GM18858 (cell line): ENCODE measurements at regions not wholly inside any gene's neighbourhood (a gene's known extent, or its start where the extent isn't known, plus 50 kb on each side); places are given as distances from the start of the nearest gene placed in this dataset.
"Not testable (repeated sequence)": the region's sequence is repeated elsewhere in the genome, so short reads cannot be mapped to it uniquely, and the experiment has no call there.

ENCODE experiments used
- ATAC-seq: cut with Tn5 transposase; IDR thresholded peaks from one replicate; pipeline ENCODE4 v1.9.1; 2021; ENCODE audit not compliant: unreplicated experiment

DNA sequence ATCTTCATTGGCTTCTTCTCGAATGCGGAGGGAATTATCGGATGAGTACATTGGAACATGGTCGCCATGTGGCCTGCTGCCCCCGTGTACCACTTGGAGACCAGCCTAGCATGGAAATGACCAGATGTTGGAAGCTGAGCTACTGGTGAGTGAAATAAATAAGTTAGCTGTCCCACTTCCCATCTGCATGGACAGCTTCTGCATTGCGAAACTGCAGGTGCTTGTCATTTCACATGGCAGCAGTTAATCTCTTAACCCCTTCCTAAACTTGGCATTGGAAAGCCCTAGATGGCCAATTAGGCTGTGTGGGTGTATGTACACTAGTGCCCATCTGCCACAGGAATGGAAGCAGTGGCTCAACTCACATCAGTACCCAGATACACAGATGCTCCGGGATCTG is 246.6 kb upstream of the IL12B start:
- ATAC-seq = no peak

DNA sequence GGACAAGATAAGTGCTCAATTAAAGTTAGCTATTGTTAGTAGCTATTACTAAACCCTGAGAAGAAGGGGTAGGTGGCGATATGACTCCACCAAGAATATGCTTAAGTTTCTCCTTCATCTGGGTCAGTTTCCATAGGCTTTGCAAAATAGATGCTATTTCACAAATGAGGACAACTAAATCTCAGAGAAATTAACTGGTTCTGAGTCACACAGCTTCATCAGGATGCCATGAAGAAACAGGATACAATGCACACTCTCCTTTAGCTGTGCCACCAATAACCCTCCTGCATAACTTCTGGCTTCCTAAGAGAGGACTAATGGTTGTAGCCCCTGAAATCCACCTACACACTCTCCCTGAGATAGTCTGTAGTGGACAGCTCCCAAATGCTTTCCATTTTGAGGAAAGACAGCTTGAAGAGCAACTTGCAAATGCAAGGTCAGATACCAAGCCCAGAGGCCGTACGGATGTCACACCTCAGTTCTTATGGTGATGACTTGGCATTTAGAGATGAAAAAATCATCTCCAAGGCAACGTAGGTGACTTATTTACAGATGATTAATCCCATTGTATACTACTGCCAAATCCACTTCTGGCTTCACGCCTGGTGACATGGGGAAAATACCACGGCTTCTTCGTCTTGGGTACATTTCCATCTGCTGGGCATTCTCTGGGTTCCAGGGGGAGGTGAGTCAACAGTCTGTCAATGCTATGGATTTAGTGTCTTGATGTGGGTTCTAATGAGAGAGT is 251.4 kb upstream of the IL12B start:
- ATAC-seq = no peak

DNA sequence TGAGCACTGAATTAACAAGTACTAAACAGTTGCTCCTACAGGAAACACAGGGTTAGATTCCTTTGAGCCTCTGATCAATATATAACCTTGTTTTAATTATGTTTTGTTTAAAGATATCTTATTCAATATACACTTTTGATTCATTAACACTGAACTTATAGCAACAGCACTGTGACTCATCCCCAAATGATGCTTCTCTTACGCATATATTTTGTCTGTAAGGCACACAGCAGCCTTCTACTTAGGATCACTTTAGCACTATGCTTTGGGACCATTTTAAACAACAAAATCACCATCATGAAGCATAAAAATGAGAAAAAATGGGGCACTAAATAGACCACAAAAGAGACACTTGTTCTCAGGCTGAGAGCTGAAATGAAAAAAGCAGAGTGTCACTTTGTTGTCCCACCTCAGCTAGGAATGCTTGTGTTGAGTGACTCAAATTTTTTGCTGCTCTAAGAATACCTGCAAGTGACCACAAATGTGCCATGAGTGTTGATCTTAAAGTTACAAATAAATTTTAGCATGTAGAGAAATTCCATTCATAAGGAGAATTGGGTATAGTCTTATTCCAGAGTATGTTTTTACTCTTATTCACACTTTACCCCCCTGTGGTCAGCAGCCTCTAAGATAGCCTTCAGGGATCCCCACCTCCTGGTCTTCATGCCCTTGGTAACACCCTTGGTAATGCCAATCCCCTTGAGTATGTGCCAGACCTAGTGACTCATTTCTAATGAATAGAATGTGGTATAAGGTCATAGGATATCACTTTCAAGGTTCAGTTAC is 252.7 kb upstream of the IL12B start:
- no peak for ATAC-seq

DNA sequence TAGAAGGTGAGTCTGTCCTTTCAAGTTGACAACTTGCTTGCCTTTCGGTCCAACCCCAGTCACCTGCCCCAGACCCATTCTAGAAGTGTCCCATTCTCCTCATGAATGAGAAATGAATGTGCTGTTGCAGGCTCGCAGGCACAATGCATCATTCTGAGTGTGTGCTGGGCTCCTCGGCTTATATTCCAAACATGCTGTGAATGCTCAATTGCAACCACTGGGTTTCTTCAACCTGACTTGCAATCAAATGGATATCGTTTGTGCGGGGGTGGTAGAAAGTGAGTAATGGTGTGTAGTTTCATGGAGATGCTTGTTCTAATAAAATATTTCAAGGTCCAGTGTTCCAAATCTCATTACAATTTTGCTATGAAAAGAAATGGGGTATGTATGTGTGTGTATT is 256.6 kb upstream of the IL12B start:
- ATAC-seq = no peak

DNA sequence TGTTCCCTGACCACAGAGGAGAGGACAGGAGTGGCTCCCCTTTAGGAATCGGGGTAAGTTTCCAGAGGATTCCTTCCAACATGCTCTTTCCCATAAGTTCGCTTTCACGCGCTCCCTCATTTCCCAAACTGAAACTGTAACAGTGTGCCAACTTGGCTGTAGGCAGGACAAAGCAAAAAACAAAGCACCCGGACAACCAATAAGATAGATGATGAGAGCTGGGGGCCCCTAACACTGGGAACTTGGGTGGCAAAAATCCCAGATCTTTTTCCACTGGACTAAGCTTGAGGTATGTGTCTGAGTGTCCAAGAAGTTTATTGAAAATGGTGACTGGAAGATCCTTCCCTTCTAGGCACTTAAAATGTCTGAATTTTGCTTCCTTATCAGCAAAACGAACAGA is 258.7 kb upstream of the IL12B start:
- no peak for ATAC-seq

DNA sequence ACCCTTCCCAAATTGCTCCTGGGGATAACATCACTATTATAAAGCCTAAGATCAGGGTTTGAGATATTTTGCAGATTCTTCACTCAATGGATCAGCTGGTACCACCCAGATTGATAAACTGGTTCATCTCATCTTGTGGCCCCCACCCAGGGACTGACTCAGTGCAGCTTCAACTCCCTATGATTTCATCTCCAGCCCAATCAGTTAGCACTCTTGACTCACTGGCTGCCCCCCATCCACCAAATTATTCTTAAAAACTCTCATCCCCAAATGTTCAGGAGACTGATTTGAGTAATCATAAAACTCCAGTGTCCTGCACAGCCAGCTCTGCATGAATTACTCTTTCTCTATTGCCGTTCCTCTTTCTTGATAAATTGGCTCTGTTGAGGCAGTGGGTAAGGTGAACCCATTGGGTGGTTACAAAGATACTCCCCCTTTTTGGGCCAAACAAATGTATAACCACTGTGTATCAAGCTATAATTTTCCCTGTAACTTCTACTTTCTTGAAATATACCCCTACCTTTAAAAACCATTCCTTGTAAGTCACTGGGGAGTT is 263.3 kb upstream of the IL12B start:
- no peak for ATAC-seq

DNA sequence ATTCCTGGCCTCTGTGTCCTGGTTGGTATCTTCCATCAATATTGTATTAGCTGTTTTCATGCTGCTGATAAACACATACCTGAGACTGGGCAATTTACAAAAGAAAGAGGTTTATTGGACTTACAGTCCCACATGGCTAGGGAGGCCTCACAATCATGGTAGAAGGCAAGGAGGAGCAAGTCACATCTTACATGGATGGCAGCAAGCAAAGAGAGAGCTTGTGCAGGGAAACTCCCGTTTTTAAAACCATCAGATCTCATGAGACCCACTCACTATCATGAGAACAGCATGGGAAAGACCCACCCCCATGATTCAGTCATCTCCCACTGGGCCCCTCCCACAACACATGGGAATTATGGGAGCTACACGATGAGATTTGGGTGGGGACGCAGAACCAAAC is 265.3 kb upstream of the IL12B start:
- ATAC-seq = not testable (repeated sequence)

DNA sequence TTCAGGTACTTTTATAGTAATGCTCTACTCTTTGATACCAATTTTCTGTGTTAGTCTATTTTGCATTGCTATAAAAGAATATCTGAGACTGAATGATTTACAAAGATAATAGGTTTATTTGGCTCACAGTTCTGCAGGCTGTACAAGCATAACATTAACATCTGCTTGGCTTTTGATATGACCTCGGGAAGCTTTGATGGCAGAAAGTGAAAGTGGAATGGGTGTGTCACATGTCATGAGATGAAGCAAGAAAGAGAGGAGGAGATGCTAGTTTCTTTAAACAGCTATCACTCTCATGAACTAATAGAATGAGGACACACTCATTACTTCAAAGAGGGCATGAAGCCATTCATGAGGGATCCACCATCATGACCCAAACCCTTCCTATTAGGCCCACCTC is 270.9 kb upstream of the IL12B start:
- ATAC-seq = no peak

DNA sequence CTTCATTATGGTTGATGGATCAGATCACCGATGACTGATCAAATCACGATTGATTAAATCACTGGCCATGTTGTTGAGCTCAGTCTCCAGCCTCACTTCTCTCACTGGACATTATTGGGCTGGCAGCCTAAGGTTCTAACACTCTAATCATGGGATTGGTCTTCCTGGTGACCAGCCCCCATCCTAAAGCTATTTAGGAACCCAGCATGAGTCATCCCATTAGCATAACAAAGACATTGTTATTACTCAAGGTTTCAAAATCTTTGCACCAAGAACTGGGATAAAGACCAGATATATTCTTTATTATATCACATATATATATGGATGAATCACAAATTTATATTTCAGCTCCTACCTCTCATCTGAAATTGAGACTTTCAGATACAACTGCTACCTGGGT is 272.1 kb upstream of the IL12B start:
- ATAC-seq = no peak

DNA sequence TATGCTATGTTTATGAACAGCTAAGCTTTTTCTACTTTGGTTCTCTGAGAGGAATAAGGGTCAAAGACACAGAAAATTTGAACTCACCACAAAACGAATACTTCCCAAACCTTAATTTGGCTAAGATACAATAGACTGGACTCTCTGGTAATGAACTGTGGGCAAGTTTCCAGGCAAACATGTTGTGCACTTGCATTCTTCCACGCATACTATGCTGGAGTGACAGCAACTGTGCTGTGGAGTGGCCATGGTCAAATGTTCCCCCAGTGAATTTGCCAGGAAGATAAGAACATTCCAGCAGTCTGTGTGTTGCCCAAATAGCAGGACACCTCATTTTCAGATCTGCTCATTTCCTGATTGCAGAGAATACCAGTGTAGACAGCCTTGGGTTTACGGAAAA is 275.3 kb upstream of the IL12B start:
- no peak for ATAC-seq

DNA sequence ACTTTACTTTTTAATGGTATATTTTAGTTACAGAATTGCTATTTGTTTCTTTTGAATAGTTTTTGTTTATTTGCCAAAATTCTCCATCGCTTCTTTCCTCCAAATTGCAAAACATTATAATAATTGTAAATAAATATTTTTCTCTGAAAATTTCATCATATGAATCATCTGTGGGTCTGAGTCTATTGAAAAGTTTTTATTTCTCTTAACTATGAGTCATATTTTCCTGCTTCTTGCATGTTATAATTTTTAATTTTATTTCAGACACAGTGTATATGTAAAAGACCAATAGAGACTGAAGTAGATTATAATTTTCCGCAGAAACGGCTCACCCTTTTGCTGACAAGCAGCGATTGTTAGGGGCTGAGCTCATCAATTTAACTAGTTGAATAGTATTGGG is 279.1 kb upstream of the IL12B start:
- ATAC-seq = no peak

DNA sequence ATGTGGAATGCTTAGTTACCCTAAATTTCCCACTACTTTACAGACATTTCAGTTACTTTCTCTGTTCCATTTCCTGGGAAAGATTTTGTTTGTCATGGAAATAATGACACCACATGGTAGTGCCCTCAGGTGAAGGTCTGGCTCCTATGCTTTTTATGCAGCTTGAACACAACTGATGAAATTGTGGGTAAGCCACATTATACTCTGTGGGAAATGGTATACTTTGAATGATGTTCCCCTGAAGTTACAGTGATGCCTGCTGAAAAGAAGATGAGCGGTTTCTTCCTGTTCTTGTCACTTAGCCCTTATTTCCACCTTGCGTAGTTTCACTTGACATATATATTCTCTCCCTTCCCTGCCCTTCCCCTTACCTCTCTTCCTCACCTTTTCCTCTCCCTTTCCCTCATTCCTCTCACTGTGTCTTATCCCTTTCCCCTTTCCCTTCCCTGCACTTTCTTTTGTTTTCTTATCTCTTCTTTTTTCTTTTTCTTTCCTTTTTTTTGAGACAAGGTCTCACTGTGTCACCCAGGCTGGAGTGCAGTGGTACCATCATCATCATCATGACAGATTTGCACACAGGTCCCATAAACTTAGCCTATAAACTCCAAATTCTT is 280.8 kb upstream of the IL12B start:
- no peak for ATAC-seq

DNA sequence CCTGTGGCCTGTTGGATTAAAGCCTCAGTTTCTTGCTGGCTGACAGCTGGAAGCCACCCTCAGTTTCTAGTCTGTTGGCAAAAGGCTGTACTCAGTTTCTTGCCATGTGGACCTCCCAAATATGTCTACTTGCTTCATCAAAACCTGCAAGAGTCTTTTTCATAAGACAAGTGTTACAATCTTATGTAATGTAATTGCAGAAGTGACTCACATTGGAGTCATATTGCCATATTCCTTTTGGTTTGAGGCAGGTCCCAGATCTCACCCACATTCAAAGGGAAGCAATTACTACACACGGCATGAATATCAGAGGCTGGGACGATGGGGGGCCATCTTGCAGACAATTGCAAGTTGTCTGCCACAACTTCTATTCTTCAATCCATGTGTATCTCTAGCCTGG is 286.7 kb upstream of the IL12B start:
- ATAC-seq = no peak

DNA sequence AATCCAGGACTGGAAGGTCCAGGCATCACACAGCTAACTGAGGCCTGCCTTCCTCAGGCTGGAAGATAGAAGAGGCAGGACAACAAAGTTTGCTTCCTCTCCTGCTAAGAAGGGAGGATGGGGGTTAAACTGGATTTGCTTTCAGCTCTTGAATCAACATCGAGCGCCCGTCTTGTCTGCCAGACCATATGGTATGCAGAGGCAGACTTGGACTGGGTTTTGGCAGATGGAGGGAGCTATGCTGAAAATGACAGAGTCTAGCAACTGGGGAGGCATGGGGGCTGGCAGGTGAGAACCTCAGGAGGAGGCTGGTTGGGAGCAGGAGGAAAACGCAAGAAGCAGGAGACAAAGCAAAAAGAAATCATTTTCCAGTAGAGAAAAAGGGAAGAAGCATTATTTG is 289.5 kb upstream of the IL12B start:
- ATAC-seq = no peak

DNA sequence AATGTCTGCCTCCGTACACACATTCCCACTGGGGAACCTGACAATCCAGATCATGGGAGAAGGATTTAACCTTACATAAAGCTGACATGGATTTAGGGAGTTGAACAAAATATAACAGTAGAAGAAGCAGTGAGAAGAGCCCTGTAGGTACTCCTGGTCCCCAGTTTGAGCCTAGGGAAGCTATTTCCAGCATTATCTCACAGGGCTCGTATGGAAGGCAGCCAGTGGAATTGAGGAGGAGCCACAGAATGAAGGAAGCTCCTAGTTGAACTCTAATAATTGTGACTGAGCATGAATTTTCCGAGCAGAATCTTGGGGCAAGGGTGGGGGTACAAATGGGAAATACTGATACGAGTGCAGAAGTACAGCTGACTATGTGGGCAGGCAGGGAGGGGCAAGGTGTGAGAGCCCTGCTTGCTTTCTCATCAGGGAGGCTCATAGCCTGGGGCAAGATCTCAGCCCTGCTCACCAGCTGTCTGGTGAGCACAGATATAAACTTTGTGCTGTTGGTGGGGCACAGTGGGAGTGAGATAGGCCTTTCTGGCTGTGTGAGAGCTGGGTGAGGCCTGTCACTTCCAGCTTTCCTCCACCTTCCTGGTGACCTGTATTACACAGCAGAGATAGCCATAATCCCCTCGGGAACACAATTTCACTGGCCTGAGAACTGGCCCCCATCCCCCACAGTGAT is 290.7 kb upstream of the IL12B start:
- ATAC-seq = no peak

DNA sequence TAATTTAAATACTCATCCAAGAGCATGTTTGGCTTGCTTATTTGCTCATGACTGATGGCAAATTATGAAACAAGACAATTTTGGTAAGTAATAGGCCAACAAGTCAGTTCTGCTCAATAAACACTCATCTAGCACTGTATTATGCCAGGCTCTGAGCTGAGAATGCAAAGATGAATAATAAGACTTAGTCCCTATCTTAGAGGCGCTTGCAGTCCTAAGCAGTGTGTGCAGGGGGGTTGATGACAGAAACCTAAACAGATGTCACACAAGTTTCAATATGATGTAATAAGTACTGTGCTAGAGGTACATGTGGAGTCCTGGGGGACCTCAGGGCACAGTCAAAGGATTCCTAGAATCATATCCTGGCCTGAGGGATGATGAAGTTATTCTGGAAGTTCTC is 287.6 kb upstream of the ADRA1B start:
- no peak for ATAC-seq

DNA sequence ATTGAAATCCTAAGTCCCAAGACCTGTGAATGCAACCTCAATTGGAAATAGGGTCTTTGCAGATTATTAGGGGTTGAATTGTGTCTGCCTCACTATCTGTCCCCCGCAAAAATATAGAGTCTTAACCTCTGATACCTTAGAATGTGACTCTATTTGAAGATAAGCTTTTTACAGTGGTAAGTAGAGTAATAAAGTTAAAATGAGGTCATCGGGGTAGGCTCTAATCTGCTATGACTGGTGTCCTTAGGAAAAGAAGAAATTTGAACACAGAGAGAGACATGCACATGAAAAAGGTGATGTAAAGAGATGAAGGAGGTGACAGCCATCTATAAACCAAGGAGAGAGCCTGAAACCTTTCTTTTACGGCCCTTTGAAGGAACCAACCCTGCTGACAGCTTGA is 287.1 kb upstream of the ADRA1B start:
- ATAC-seq = no peak

DNA sequence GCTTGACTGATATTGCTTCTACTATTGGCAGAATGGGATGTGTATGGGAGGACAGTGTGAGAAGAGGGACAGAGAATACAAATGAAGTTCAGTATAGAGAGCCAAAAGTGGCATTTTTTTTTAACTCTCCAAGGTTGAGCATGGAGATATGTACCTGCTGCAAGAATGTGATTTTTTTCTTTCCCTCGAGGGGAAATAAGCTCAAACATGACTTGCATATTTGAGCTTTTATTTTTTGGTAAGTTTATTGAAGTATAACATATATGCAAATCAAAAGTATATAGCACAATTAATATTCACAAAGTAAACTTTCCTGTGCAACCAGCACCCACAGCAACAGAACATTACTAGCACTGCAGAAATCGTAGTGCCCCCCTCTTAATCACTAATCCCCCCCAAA is 285.7 kb upstream of the ADRA1B start:
- no peak for ATAC-seq

DNA sequence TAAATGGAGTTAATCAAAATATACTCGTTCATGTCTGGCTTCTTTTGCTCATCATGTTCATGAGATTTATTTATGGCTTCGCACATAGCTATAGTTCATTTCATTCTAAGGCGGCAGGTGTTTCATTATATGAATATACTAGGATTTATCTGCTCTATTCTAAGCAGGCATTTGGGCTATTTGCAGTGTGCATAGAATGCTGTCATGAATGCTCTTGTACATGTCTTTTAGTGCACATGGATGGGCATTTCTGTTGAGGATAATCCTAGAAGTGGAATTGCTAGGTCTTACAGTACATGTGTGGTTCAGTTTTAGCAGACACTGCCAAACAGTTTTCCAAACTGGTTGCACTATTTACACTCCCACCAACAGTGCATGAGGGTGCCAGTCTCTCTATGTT is 285.3 kb upstream of the ADRA1B start:
- no peak for ATAC-seq

DNA sequence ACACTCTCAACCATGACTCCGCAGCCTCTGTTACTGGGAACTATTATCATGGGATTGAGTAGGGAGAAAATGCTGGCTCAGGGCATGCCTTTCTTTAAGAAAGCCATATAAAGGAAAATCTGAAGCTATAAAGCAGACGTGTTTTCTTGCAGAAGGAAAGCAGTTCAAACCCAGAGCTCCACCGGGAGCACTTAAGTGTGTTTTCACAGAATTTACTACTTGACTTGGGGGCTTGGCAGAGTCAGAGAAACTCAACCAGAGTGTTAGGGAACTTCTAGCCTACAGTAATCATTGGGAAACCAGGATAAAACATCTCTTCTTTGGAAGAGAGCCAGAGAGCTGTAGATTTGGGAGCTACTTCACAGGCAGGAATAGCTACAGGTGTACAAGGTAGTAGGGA is 283.4 kb upstream of the ADRA1B start:
- ATAC-seq = no peak

DNA sequence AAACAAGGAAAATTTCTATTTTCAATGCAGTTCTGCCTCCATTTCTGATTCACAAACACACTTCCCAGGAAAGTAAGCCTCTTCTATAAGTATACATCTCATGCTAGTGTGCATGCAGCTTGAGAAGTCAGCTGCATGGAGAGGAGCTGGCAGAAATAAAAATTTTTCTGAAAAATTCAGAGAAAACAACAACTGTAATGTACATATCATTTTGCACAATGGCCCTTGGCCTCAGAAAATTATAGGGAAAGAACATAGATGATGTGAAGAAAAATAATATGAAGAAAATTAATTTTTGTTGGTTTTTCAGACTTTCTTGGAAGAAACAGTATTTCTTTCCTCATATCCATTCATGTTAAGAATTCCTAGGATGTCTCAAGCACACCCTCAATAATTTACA is 277.8 kb upstream of the ADRA1B start:
- ATAC-seq = no peak
